ENCODE measurements at regions not wholly inside any gene's neighbourhood (a gene's known extent, or its start where the extent isn't known, plus 50 kb on each side); places are given as distances from the start of the nearest gene placed in this dataset.

DNA sequence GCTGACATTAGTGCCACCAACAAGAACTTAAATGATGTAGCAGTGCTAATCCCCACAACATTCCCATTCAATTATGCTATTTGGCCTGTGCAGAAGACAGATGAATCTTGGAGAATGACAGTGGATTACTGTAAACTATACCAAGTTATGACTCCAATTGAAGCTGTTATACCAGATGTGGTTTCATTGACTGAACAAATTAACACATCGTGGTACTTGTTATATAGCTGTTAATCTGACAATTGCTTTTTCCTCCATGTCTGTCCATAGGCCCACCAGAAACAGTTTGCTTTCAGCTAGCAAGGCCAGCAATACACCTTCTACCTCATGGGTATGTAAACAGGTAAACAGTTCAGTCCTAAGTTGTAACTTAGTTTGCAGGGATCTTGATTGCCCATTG is 101.1 kb downstream of the S1PR1 start:
- DNase-seq: no peak
- TF ChIP-seq, protein P1, sequence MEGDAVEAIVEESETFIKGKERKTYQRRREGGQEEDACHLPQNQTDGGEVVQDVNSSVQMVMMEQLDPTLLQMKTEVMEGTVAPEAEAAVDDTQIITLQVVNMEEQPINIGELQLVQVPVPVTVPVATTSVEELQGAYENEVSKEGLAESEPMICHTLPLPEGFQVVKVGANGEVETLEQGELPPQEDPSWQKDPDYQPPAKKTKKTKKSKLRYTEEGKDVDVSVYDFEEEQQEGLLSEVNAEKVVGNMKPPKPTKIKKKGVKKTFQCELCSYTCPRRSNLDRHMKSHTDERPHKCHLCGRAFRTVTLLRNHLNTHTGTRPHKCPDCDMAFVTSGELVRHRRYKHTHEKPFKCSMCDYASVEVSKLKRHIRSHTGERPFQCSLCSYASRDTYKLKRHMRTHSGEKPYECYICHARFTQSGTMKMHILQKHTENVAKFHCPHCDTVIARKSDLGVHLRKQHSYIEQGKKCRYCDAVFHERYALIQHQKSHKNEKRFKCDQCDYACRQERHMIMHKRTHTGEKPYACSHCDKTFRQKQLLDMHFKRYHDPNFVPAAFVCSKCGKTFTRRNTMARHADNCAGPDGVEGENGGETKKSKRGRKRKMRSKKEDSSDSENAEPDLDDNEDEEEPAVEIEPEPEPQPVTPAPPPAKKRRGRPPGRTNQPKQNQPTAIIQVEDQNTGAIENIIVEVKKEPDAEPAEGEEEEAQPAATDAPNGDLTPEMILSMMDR (IDR thresholded peaks at IDR 0.05): no peak
- Histone ChIP-seq H3K4me1 (no peaks in the 10 kb centered on the region), H3K36me3 (no peaks in the 10 kb centered on the region), H3K9me3 (peaks cover 0 to 12% (median 0%) of the 10 kb centered on the region in 3 donors), H3K27me3 (no peaks in the 10 kb centered on the region), H3K4me3 (no peak overlapping the region), H3K27ac (no peak overlapping the region)
- intact Hi-C loops (cut with DNase I; ENCODE audit: low total_unique reads): no loop called here

DNA sequence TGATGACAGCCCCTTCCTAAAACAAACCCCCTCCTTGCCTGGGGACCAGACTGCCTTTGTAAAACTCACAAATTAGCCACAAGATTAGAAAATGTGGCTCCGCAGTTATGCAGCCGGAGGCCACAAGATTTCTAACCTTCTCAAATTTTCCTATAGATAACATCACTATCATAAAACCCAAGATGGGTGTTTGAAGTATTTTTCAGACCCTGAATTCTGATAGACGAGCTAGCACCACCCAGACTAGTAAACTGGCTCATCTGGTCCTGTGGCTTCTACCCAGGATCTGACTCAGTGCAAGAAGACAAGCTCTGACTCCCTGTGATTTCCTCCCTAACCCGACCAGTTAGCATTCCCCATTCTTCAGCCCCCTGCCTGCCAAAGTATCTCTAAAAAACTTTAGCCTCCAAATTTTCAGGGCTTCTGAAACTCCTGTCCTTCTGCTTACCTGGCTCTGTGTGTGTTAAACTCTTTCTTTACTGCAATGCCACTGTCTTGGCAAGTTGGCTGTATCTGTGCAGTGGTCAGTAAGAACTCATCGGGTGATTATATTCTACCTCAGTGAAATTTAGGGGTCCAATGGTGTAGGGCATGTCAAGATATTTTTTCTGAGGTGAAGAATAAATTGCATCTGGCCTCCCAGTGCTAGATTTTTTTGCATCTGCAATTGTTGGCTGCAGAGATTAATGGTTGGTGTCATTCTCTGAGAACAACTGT is 102.1 kb downstream of the S1PR1 start:
- H3K4me3 ChIP-seq: no peak overlapping the region
- H3K9me3 ChIP-seq: peaks cover 0 to 12% (median 0%) of the 10 kb centered on the region in 3 donors
- no peaks in the 10 kb centered on the region for H3K27me3 ChIP-seq
- intact Hi-C loops (cut with DNase I; ENCODE audit: low total_unique reads): no loop called here
- no peak for DNase-seq
- no peaks in the 10 kb centered on the region for H3K36me3 ChIP-seq
- H3K27ac ChIP-seq: no peak overlapping the region
- TF ChIP-seq, protein P1 (IDR thresholded peaks at IDR 0.05): no peak
- H3K4me1 ChIP-seq: no peaks in the 10 kb centered on the region

DNA sequence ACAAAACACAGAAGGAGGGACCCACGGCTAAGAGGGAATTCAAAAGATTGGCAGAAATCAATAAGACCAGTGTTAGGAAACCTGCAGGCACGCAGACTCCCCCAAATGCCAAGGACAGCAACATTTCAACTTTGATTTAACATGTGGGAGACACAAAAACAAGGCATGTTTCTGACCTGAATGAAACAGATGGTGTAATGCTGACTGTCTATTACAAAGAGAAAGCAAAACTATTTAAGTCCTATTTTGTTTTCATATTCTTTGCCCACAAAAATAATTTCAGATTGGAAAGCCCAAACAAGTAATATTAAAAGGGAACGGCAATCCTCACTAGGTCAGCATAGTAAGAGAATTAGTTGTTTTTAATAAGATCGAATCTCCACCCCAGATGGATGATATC is 107.9 kb downstream of the S1PR1 start:
- TF ChIP-seq, protein P1 (IDR thresholded peaks at IDR 0.05): no peak
- H3K4me3 ChIP-seq: no peak overlapping the region
- no peaks in the 10 kb centered on the region for H3K4me1 ChIP-seq
- DNase-seq: no peak
- intact Hi-C loops (cut with DNase I; ENCODE audit: low total_unique reads): no loop called here
- H3K36me3 ChIP-seq: no peaks in the 10 kb centered on the region
- no peak overlapping the region for H3K27ac ChIP-seq
- no peaks in the 10 kb centered on the region for H3K9me3 ChIP-seq
- H3K27me3 ChIP-seq: no peaks in the 10 kb centered on the region

DNA sequence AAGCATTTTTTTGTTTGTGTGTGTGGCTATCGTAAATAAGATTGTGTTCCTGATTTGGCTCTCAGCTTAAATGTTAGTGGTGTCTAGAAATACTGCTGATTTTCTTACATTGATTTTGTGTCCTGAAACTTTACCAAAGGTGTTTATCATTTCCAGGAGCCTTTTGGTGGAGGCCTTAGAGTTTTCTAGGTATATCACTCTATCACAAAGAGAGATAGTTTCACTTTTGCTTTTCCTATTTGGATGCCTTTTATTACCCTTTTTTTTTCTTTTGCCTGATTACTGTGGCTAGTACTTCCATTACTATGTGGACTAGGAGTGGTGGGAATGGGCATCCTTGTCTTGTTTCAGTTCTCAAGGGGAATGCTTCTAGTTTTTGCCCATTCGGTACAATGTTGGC is 109.6 kb downstream of the S1PR1 start:
- intact Hi-C loops (cut with DNase I; ENCODE audit: low total_unique reads): no loop called here
- TF ChIP-seq, protein P1 (IDR thresholded peaks at IDR 0.05): no peak
- Histone ChIP-seq H3K27ac (no peak overlapping the region), H3K9me3 (no peaks in the 10 kb centered on the region), H3K36me3 (no peaks in the 10 kb centered on the region), H3K4me3 (no peak overlapping the region), H3K4me1 (no peaks in the 10 kb centered on the region), H3K27me3 (no peaks in the 10 kb centered on the region)
- DNase-seq: no peak

DNA sequence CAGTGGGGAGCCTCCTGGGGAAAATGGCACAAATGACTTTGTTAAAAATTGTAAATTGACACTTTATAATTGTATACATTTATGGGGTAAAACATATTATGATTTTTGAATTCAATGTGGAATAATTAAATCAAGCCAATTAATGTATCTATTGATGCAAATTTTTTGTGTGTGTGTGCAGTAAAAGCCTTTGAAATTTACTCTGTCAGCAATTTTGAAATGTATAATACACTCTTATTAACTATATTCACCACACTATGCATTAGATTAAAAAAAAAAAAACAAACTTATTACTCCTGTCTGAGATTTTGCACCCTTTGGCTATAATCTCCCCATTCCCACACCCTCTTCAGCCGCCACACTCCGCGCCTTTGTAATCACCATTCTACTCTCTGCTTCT is 119.2 kb downstream of the S1PR1 start:
- Histone ChIP-seq H3K4me1 (no peaks in the 10 kb centered on the region), H3K27me3 (no peaks in the 10 kb centered on the region), H3K4me3 (no peak overlapping the region), H3K27ac (no peak overlapping the region), H3K36me3 (no peaks in the 10 kb centered on the region), H3K9me3 (no peaks in the 10 kb centered on the region)
- TF ChIP-seq, protein P1 (IDR thresholded peaks at IDR 0.05): no peak
- no peak for DNase-seq
- intact Hi-C loops (cut with DNase I; ENCODE audit: low total_unique reads): no loop called here

Data from tibial artery (tissue), 4 donors.